Fibroblast of the aortic adventitia (primary cell): ENCODE measurements at regions not wholly inside any gene's neighbourhood (a gene's known extent, or its start where the extent isn't known, plus 50 kb on each side); places are given as distances from the start of the nearest gene placed in this dataset.

Experiments
- DNase-seq: peaks from one replicate; pipeline ENCODE4 v3.0.0-alpha.2; 2010; ENCODE audit warnings: low read depth
- H3K4me3 ChIP-seq: 2 replicates; pipeline ENCODE4 v1.5.1; 2011; ENCODE audit warnings: low read depth, mild to moderate bottlenecking, control low read depth, low read length, moderate library complexity
- TF ChIP-seq, protein P1 (sequence below): IDR thresholded peaks from 2 replicates; pipeline ENCODE4 v1.5.1; 2011; ENCODE audit warnings: mild to moderate bottlenecking, low read length, control low read depth, inconsistent platforms; ENCODE audit not compliant: insufficient read depth

DNA sequence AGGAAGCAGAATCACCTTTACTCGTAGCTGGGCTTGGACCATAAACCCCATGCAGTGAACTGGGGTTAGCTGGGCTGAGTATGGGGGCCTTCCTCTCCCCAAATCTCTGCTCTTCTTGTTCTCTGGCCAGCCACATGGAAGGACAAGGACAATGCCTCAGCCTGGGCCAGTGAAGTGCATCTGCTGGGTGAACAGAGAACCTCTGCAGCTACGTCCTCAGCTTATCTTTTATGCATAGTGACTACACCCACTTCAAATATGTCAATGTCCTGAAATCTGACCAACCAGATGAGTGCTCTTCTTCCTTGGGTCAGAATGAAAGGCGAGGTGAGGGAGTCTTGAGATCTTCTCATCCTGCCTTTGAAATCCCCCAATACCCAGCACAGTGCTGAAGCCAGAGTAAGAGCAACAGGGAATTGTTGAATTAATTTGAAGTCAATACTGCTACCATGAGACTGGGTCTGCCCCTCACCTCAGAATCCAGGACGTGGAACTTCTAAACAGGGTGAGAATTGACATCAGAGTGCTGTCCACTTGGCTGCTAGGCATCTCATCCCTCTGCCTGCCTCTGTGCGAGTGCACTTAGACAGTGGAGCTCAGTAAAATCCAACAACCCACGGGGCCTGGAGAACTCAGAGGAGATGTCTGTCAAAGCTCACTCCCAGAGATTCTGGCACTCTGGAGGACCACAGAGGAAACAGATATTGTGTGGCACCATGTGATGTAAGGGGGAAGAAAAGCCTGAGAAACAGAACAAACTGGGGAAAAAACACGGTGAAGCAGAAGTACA is 99.0 kb downstream of the IER5 start:
- TF ChIP-seq, protein P1, sequence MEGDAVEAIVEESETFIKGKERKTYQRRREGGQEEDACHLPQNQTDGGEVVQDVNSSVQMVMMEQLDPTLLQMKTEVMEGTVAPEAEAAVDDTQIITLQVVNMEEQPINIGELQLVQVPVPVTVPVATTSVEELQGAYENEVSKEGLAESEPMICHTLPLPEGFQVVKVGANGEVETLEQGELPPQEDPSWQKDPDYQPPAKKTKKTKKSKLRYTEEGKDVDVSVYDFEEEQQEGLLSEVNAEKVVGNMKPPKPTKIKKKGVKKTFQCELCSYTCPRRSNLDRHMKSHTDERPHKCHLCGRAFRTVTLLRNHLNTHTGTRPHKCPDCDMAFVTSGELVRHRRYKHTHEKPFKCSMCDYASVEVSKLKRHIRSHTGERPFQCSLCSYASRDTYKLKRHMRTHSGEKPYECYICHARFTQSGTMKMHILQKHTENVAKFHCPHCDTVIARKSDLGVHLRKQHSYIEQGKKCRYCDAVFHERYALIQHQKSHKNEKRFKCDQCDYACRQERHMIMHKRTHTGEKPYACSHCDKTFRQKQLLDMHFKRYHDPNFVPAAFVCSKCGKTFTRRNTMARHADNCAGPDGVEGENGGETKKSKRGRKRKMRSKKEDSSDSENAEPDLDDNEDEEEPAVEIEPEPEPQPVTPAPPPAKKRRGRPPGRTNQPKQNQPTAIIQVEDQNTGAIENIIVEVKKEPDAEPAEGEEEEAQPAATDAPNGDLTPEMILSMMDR, result no peak
- no peak overlapping the region for H3K4me3 ChIP-seq
- DNase-seq, result no peak

DNA sequence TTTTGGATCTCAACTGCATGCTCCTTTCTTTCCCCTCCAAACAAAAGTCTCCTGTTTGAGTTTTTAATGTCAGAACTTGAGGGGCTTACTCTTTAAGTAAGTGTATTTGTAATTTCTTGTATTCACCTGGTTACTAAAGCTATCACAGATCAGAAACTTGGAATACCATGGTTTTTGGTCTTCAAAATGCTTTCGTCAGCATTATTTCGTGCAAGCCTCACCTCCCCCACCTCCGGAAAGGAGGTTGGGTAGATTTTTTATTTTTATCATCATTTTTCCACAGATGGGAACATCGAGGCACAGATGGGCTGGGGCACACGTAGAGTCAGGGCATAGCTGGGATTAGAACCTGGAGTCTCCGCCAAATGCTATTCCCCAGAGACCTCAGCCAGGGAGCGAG is 100.7 kb downstream of the IER5 start:
- DNase-seq, result no peak
- H3K4me3 ChIP-seq, result no peak overlapping the region
- TF ChIP-seq, protein P1, result no peak

DNA sequence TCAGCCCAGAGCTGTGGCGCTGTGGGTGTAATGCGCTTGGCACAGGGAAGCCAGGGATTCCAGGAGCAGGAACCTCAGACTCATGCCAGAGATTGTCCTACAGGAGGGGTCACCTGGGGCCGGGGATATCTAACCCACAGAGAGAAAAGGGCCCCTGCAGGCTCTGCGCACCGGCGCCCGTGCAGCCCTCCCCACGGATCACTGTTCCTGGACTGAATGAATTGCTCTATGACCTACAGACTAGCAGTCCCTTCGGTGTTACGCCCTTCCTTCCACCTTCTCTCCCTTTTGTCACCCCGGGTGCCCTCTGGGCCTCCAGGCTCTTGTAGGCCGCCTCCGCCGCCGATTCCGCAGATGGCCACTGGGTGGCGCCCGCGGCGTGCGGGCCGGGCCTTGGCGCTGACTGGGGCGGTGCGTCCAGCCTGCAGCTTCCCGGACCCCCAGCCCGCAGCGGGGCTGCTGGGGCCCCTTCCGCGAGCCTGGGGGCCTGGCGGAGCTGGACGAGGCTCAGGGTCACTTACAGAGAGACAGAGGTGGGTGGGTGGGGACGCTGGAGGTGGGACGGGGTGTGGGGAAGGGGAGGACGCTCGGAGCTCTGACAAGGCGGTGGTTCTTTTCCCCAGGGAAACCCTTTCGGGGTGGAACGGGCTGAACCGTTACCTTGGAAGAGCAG is 101.3 kb downstream of the IER5 start:
- peak overlapping the region; percentile 35 for H3K4me3 ChIP-seq
- TF ChIP-seq, protein P1, result peak; percentile 88
- peak; percentile 51 for DNase-seq

- H3K4me3 ChIP-seq, result peak overlapping the region; percentile 35
- TF ChIP-seq, protein P1, result no peak
- DNase-seq, result no peak
Observed at GRCh38 chr1:181190364-181191035, 102.0 kb downstream of the IER5 start.

GRCh38 chr1:181191494-181192040 is 103.1 kb downstream of the IER5 start:
- DNase-seq, result no peak
- no peak overlapping the region for H3K4me3 ChIP-seq
- TF ChIP-seq, protein P1, result no peak

- TF ChIP-seq, protein P1, result no peak
- DNase-seq, result no peak
- H3K4me3 ChIP-seq, result no peak overlapping the region
Observed at GRCh38 chr1:181192316-181192715, 103.8 kb downstream of the IER5 start.
